Uterus (tissue), 2 donors: ENCODE measurements at regions not wholly inside any gene's neighbourhood (a gene's known extent, or its start where the extent isn't known, plus 50 kb on each side); places are given as distances from the start of the nearest gene placed in this dataset.

Source experiments
- CTCF ChIP-seq, 4 experiments: fragments of 200-600 bp in 2 of 4; fragments of 450-650 bp in 2 of 4; sonication (generic) in 2 of 4; IDR thresholded peaks; one replicate each; pipeline ENCODE4 v1.5.1; 2016 to 2019; ENCODE audit warnings: antibody characterized with exemption in 4 of 4, mild to moderate bottlenecking in 2 of 4, moderate library complexity in 1 of 4
- POLR2A ChIP-seq, 2 donors: fragments of 450-650 bp; IDR thresholded peaks; one replicate each; pipeline ENCODE4 v1.6.1; 2016; ENCODE audit warnings: antibody characterized with exemption in 2 of 2, mild to moderate bottlenecking in 1 of 2, moderate library complexity in 1 of 2

- TF ChIP-seq CTCF (IDR thresholded peaks at IDR 0.05) (no peak), POLR2A (IDR thresholded peaks at IDR 0.05) (no peak)
Measured at GRCh38 chr1:99123936-99124335, 119.3 kb upstream of the PLPPR5 start.
